GM19025 (cell line): ENCODE measurements at regions not wholly inside any gene's neighbourhood (a gene's known extent, or its start where the extent isn't known, plus 50 kb on each side); places are given as distances from the start of the nearest gene placed in this dataset.
A peak's percentile ranks its signal among the peaks of the same experiment; 100 is the strongest.

Experiments
- ATAC-seq: cut with Tn5 transposase; IDR thresholded peaks from one replicate; pipeline ENCODE4 v1.9.1; 2021; ENCODE audit warnings: mild to moderate bottlenecking, low read depth, moderate library complexity; ENCODE audit not compliant: unreplicated experiment

- no peak for ATAC-seq
Measured at GRCh38 chr4:37051111-37051510, 193.4 kb upstream of the NWD2 start.

- no peak for ATAC-seq
Measured at GRCh38 chr4:37051866-37052265, 192.7 kb upstream of the NWD2 start.

- no peak for ATAC-seq
Measured at GRCh38 chr4:37054531-37055077, 189.9 kb upstream of the NWD2 start.

GRCh38 chr4:37058826-37059225, 185.7 kb upstream of the NWD2 start:
- ATAC-seq, result no peak

GRCh38 chr4:37066159-37066558, 178.4 kb upstream of the NWD2 start:
- ATAC-seq, result no peak

- no peak for ATAC-seq
Measured at GRCh38 chr4:37068580-37068979, 176.0 kb upstream of the NWD2 start.

GRCh38 chr4:37070041-37070440, 174.5 kb upstream of the NWD2 start:
- ATAC-seq, result no peak

- no peak for ATAC-seq
Measured at GRCh38 chr4:37071576-37071975, 173.0 kb upstream of the NWD2 start.

- ATAC-seq, result no peak
Measured at GRCh38 chr4:37073226-37073840, 171.2 kb upstream of the NWD2 start.

GRCh38 chr4:37082912-37083311, 161.6 kb upstream of the NWD2 start:
- ATAC-seq, result no peak

- ATAC-seq, result no peak
Measured at GRCh38 chr4:37095925-37096324, 148.6 kb upstream of the NWD2 start.

- no peak for ATAC-seq
Measured at GRCh38 chr4:37101182-37101581, 143.4 kb upstream of the NWD2 start.

GRCh38 chr4:37101686-37102085, 142.9 kb upstream of the NWD2 start:
- ATAC-seq, result no peak

- no peak for ATAC-seq
Measured at GRCh38 chr4:37109756-37110155, 134.8 kb upstream of the NWD2 start.

GRCh38 chr4:37124800-37125199, 119.7 kb upstream of the NWD2 start:
- ATAC-seq, result no peak

GRCh38 chr4:37126051-37126450, 118.5 kb upstream of the NWD2 start:
- no peak for ATAC-seq

- ATAC-seq, result no peak
Measured at GRCh38 chr4:37130465-37130864, 114.1 kb upstream of the NWD2 start.

- ATAC-seq, result no peak
Measured at GRCh38 chr4:37132351-37132974, 112.1 kb upstream of the NWD2 start.

- ATAC-seq, result no peak
Measured at GRCh38 chr4:37132975-37133360, 111.6 kb upstream of the NWD2 start.

GRCh38 chr4:37138019-37138653, 106.4 kb upstream of the NWD2 start:
- peak; percentile 84 for ATAC-seq

GRCh38 chr4:37138789-37139188, 105.8 kb upstream of the NWD2 start:
- ATAC-seq, result no peak

- no peak for ATAC-seq
Measured at GRCh38 chr4:37139987-37140386, 104.6 kb upstream of the NWD2 start.
